OCI-LY1 (cell line): ENCODE measurements at regions not wholly inside any gene's neighbourhood (a gene's known extent, or its start where the extent isn't known, plus 50 kb on each side); places are given as distances from the start of the nearest gene placed in this dataset.
"Not testable (repeated sequence)": the region's sequence is repeated elsewhere in the genome, so short reads cannot be mapped to it uniquely, and the experiment has no call there.

Source experiments
- H2AFZ ChIP-seq: fragments of 200-600 bp; sonication (generic), shearing (Covaris generic); 2 replicates; pipeline ENCODE4 v1.6.0; 2014; ENCODE audit warnings: antibody characterized with exemption, mild to moderate bottlenecking, low read length
- H3F3A ChIP-seq: fragments of 200-600 bp; sonication (generic), shearing (Covaris generic); 2 replicates; pipeline ENCODE4 v1.6.0; 2014; ENCODE audit warnings: mild to moderate bottlenecking, antibody characterized with exemption, low read length, moderate library complexity; ENCODE audit not compliant: insufficient read depth
- H3K27ac ChIP-seq: fragments of 200-600 bp; sonication (generic); 2 replicates; pipeline ENCODE4 v1.5.1; 2014; ENCODE audit warnings: low read length, mixed run types, mild to moderate bottlenecking, low read depth; ENCODE audit not compliant: poor library complexity, severe bottlenecking
- H3K27me3 ChIP-seq: fragments of 200-600 bp; sonication (generic); 2 replicates; pipeline ENCODE4 v1.6.0; 2014; ENCODE audit warnings: antibody characterized with exemption, mild to moderate bottlenecking, low read length, moderate library complexity; ENCODE audit not compliant: insufficient read depth
- H3K36me3 ChIP-seq: fragments of 200-600 bp; sonication (generic); 2 replicates; pipeline ENCODE4 v1.6.1; 2014; ENCODE audit warnings: mild to moderate bottlenecking, antibody characterized with exemption, low read length, moderate library complexity, mixed read lengths; ENCODE audit not compliant: insufficient read depth
- H3K4me1 ChIP-seq: fragments of 200-600 bp; sonication (generic); 2 replicates; pipeline ENCODE4 v1.5.1; 2014; ENCODE audit warnings: mild to moderate bottlenecking, low read length, moderate library complexity; ENCODE audit not compliant: insufficient read depth, severe bottlenecking
- H3K4me2 ChIP-seq: fragments of 200-600 bp; sonication (generic), shearing (Covaris generic); 2 replicates; pipeline ENCODE4 v1.6.1; 2014; ENCODE audit warnings: low read length
- H3K4me3 ChIP-seq: fragments of 200-600 bp; sonication (generic); 2 replicates; pipeline ENCODE4 v1.5.1; 2014; ENCODE audit warnings: low read length, low read depth, mild to moderate bottlenecking, mixed read lengths; ENCODE audit not compliant: poor library complexity, severe bottlenecking
- H3K79me2 ChIP-seq: fragments of 200-600 bp; shearing (Covaris generic); 2 replicates; pipeline ENCODE4 v1.6.1; 2016; ENCODE audit warnings: mixed run types, low read length, mixed read lengths; ENCODE audit not compliant: insufficient read depth
- H3K9ac ChIP-seq: fragments of 200-600 bp; sonication (generic), shearing (Covaris generic); 2 replicates; pipeline ENCODE4 v1.6.1; 2014; ENCODE audit warnings: mild to moderate bottlenecking, low read length, mixed read lengths
- H3K9me2 ChIP-seq: fragments of 200-600 bp; sonication (generic), shearing (Covaris generic); 2 replicates; pipeline ENCODE4 v1.6.1; 2014; ENCODE audit warnings: low read depth, mild to moderate bottlenecking, low read length, mixed read lengths
- H3K9me3 ChIP-seq: fragments of 200-600 bp; shearing (Covaris generic); 2 replicates; pipeline ENCODE4 v1.6.1; 2014; ENCODE audit warnings: low read length, mixed read lengths
- H4K20me1 ChIP-seq: fragments of 200-600 bp; sonication (generic), shearing (Covaris generic); 2 replicates; pipeline ENCODE4 v1.6.0; 2016; ENCODE audit warnings: mild to moderate bottlenecking, low read length; ENCODE audit not compliant: insufficient read depth
- EZH2 ChIP-seq: fragments of 200-600 bp; sonication (generic), shearing (Covaris generic); IDR thresholded peaks from 2 replicates; pipeline ENCODE4 v1.8.0; 2017; ENCODE audit warnings: borderline replicate concordance, mixed run types, mild to moderate bottlenecking, antibody characterized with exemption, low read length, moderate library complexity, mixed read lengths
- TF ChIP-seq, protein P1 (sequence below): fragments of 200-600 bp; sonication (generic), shearing (Covaris generic); IDR thresholded peaks from 2 replicates; pipeline ENCODE4 v1.5.1; 2017; ENCODE audit warnings: mild to moderate bottlenecking, antibody characterized with exemption, low read length, moderate library complexity, mixed read lengths

DNA sequence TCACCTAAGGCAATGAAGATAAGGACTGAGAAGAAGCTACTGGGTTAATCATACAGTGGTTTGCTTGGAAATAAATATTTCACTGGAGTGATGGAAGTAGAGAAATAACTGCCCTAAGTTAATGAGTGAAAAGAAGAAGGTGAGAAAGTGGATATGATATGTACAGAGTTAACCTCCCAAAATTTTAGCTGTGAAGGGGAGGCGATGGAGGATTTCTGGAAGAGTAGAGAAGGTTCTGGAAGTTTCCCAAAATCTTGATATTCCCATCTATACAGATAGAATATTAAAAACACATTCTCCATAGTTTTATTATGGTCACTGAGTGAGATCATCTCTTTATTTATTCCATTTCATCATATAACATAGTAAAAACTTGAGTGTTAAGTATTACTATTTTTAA, 296.6 kb upstream of the RGPD4 start:
- Histone ChIP-seq H2AFZ (no peak overlapping the region), H4K20me1 (no peaks in the 10 kb centered on the region), H3K27ac (no peak overlapping the region)

DNA sequence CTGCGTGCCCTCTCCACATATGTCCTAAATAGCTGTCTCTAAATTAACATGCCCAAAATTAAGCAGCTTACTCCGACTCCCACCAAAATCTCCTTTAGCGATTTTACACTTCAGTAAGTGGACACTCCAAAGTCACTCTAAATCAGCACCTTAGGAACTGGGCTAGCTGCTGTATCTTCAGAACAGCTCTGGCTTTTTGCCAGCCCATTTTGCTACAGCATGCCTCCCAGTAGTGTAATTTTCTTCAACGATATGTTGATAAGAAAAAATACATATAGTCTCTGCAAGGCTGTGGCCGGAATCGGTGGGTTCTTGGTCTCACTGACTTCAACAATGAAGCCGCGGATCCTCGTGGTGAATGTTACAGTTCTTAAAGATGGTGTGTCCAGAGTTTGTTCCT, 291.8 kb upstream of the RGPD4 start:
- Histone ChIP-seq H3K27me3 (no peaks in the 10 kb centered on the region), H3K4me2 (no peak overlapping the region), H3K9ac (no peak overlapping the region), H3K4me3 (no peak overlapping the region), H3K9me3 (no peaks in the 10 kb centered on the region), H3K79me2 (no peaks in the 10 kb centered on the region), H3K36me3 (no peaks in the 10 kb centered on the region), H3K4me1 (no peaks in the 10 kb centered on the region), H2AFZ (no peak overlapping the region), H3K27ac (no peak overlapping the region), H3K9me2 (no peaks in the 10 kb centered on the region), H3F3A (no peaks in the 10 kb centered on the region), H4K20me1 (no peaks in the 10 kb centered on the region)
- TF ChIP-seq EZH2, result no peak
- TF ChIP-seq, protein P1, sequence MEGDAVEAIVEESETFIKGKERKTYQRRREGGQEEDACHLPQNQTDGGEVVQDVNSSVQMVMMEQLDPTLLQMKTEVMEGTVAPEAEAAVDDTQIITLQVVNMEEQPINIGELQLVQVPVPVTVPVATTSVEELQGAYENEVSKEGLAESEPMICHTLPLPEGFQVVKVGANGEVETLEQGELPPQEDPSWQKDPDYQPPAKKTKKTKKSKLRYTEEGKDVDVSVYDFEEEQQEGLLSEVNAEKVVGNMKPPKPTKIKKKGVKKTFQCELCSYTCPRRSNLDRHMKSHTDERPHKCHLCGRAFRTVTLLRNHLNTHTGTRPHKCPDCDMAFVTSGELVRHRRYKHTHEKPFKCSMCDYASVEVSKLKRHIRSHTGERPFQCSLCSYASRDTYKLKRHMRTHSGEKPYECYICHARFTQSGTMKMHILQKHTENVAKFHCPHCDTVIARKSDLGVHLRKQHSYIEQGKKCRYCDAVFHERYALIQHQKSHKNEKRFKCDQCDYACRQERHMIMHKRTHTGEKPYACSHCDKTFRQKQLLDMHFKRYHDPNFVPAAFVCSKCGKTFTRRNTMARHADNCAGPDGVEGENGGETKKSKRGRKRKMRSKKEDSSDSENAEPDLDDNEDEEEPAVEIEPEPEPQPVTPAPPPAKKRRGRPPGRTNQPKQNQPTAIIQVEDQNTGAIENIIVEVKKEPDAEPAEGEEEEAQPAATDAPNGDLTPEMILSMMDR, result no peak

More for the DNA sequence above, 296.6 kb upstream of the RGPD4 start:
- H3K4me3 ChIP-seq, result no peak overlapping the region
- no peaks in the 10 kb centered on the region for H3K4me1 ChIP-seq
- no peak for TF ChIP-seq EZH2
- TF ChIP-seq, protein P1, result no peak
- H3K27me3 ChIP-seq, result no peaks in the 10 kb centered on the region
- no peaks in the 10 kb centered on the region for H3K9me3 ChIP-seq
- H3K36me3 ChIP-seq, result no peaks in the 10 kb centered on the region
- no peak overlapping the region for H3K9ac ChIP-seq
- no peaks in the 10 kb centered on the region for H3K9me2 ChIP-seq
- H3F3A ChIP-seq, result no peaks in the 10 kb centered on the region
- H3K79me2 ChIP-seq, result no peaks in the 10 kb centered on the region
- H3K4me2 ChIP-seq, result no peak overlapping the region

GRCh38 chr2:107535905-107536689, 290.6 kb upstream of the RGPD4 start:
- H3K36me3 ChIP-seq, H3K4me3 ChIP-seq, H3K4me1 ChIP-seq, H3F3A ChIP-seq, H3K9me2 ChIP-seq, H3K9ac ChIP-seq, H3K27me3 ChIP-seq, H3K9me3 ChIP-seq, H3K79me2 ChIP-seq, H4K20me1 ChIP-seq, H3K27ac ChIP-seq, H2AFZ ChIP-seq, H3K4me2 ChIP-seq: not testable (repeated sequence)

DNA sequence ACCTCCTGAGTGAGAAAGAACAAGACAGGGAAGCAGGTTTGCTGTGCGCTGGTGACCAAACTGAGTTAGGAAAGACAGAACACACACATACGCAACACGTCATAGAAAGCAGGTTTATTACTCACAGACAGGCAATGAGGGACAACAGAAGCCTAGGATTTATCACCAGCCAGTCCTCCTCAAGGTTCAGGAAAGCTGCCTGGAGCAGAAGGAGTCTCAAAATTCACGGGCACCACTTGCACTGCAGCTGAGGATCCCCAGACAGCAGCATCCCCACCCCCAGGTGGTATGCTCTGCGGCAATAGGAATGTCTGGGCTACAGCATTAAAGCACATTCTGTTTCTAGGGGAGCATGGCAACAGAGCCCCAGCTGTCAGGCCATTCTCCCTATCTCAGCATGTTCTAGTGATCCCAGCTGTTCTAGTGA, 284.4 kb upstream of the RGPD4 start:
- Histone ChIP-seq H3K4me3 (no peak overlapping the region), H3K9me3 (no peaks in the 10 kb centered on the region), H3F3A (no peaks in the 10 kb centered on the region), H3K4me2 (no peak overlapping the region), H3K36me3 (no peaks in the 10 kb centered on the region), H2AFZ (no peak overlapping the region), H3K4me1 (peaks cover 13% of the 10 kb centered on the region), H3K27ac (no peak overlapping the region), H3K9ac (no peak overlapping the region), H3K27me3 (no peaks in the 10 kb centered on the region), H3K79me2 (no peaks in the 10 kb centered on the region), H3K9me2 (no peaks in the 10 kb centered on the region), H4K20me1 (no peaks in the 10 kb centered on the region)
- TF ChIP-seq, protein P1, result no peak
- no peak for TF ChIP-seq EZH2
